ENCODE measurements at regions not wholly inside any gene's neighbourhood (a gene's known extent, or its start where the extent isn't known, plus 50 kb on each side); places are given as distances from the start of the nearest gene placed in this dataset.
"Not testable (repeated sequence)": the region's sequence is repeated elsewhere in the genome, so short reads cannot be mapped to it uniquely, and the experiment has no call there.

DNA sequence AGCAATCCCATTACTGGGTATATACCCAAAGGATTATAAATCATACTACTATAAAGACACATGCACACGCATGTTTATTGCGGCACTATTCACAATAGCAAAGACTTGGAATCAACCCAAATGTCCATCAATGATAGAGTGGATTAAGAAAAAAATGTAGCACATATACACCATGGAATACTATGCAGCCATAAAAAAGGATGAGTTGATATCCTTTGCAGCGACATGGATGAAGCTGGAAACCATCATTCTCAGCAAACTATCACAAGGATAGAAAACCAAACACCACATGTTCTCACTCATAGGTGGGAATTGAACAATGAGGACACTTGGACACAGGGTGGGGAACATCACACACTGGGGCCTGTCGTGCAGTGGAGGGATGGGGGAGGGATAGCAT, 83.7 kb upstream of the FAM174B start:
- TF ChIP-seq RARB (CRISPR knock-in tag; IDR thresholded peaks at IDR 0.05); ZFP30 (CRISPR knock-in tag; IDR thresholded peaks at IDR 0.05); TOX (CRISPR knock-in tag; IDR thresholded peaks at IDR 0.05; ENCODE audit: borderline replicate concordance); GLIS3 (CRISPR knock-in tag; IDR thresholded peaks at IDR 0.05); BACH2 (CRISPR knock-in tag; IDR thresholded peaks at IDR 0.05; ENCODE audit: borderline replicate concordance); ISL1 (CRISPR knock-in tag; IDR thresholded peaks at IDR 0.05); ZFP3 (CRISPR knock-in tag; IDR thresholded peaks at IDR 0.05); TCF4 (CRISPR knock-in tag; IDR thresholded peaks at IDR 0.05; ENCODE audit: borderline replicate concordance); ZC3H10 (CRISPR knock-in tag; IDR thresholded peaks at IDR 0.05); ZNF565 (CRISPR knock-in tag; conservative IDR thresholded peaks at IDR 0.05; ENCODE audit: low read depth); PPARA (CRISPR knock-in tag; IDR thresholded peaks at IDR 0.05; ENCODE audit: borderline replicate concordance): not testable (repeated sequence)
- TF ChIP-seq, protein P1, sequence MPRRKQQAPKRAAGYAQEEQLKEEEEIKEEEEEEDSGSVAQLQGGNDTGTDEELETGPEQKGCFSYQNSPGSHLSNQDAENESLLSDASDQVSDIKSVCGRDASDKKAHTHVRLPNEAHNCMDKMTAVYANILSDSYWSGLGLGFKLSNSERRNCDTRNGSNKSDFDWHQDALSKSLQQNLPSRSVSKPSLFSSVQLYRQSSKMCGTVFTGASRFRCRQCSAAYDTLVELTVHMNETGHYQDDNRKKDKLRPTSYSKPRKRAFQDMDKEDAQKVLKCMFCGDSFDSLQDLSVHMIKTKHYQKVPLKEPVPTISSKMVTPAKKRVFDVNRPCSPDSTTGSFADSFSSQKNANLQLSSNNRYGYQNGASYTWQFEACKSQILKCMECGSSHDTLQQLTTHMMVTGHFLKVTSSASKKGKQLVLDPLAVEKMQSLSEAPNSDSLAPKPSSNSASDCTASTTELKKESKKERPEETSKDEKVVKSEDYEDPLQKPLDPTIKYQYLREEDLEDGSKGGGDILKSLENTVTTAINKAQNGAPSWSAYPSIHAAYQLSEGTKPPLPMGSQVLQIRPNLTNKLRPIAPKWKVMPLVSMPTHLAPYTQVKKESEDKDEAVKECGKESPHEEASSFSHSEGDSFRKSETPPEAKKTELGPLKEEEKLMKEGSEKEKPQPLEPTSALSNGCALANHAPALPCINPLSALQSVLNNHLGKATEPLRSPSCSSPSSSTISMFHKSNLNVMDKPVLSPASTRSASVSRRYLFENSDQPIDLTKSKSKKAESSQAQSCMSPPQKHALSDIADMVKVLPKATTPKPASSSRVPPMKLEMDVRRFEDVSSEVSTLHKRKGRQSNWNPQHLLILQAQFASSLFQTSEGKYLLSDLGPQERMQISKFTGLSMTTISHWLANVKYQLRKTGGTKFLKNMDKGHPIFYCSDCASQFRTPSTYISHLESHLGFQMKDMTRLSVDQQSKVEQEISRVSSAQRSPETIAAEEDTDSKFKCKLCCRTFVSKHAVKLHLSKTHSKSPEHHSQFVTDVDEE (CRISPR knock-in tag; IDR thresholded peaks at IDR 0.05) = not testable (repeated sequence)
- TF ChIP-seq, protein P2, sequence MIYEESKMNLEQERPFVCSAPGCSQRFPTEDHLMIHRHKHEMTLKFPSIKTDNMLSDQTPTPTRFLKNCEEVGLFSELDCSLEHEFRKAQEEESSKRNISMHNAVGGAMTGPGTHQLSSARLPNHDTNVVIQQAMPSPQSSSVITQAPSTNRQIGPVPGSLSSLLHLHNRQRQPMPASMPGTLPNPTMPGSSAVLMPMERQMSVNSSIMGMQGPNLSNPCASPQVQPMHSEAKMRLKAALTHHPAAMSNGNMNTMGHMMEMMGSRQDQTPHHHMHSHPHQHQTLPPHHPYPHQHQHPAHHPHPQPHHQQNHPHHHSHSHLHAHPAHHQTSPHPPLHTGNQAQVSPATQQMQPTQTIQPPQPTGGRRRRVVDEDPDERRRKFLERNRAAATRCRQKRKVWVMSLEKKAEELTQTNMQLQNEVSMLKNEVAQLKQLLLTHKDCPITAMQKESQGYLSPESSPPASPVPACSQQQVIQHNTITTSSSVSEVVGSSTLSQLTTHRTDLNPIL (CRISPR knock-in tag; IDR thresholded peaks at IDR 0.05; ENCODE audit: low read depth) = not testable (repeated sequence)
- TF ChIP-seq, protein P3, sequence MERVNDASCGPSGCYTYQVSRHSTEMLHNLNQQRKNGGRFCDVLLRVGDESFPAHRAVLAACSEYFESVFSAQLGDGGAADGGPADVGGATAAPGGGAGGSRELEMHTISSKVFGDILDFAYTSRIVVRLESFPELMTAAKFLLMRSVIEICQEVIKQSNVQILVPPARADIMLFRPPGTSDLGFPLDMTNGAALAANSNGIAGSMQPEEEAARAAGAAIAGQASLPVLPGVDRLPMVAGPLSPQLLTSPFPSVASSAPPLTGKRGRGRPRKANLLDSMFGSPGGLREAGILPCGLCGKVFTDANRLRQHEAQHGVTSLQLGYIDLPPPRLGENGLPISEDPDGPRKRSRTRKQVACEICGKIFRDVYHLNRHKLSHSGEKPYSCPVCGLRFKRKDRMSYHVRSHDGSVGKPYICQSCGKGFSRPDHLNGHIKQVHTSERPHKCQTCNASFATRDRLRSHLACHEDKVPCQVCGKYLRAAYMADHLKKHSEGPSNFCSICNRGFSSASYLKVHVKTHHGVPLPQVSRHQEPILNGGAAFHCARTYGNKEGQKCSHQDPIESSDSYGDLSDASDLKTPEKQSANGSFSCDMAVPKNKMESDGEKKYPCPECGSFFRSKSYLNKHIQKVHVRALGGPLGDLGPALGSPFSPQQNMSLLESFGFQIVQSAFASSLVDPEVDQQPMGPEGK (CRISPR knock-in tag; IDR thresholded peaks at IDR 0.05; ENCODE audit: borderline replicate concordance) = not testable (repeated sequence)

Measured in SK-N-SH treated with all-trans-retinoic acid at 6 μM for 48 hours (cell line).